Lung (tissue), 11 donors: ENCODE measurements at regions not wholly inside any gene's neighbourhood (a gene's known extent, or its start where the extent isn't known, plus 50 kb on each side); places are given as distances from the start of the nearest gene placed in this dataset.

Source experiments
- ATAC-seq: fragments of 200-7000 bp; cut with Tn5 transposase; one replicate; pipeline ENCODE4 v1.9.1; 2020; ENCODE audit warnings: moderate number of reproducible peaks; ENCODE audit not compliant: insufficient read depth, low FRiP score
- DNase-seq, 3 donors: peaks; one replicate each; pipeline ENCODE4 v3.0.0-alpha.2; 2013 to 2017
- H3K27ac ChIP-seq, 2 donors: one replicate each; pipeline ENCODE4 v1.5.1; 2013; ENCODE audit warnings: mild to moderate bottlenecking in 2 of 2, moderate library complexity in 2 of 2, control low read depth in 1 of 2, inconsistent platforms in 1 of 2, low read depth in 1 of 2, low read length in 1 of 2
- H3K27me3 ChIP-seq, 3 donors: one replicate each; pipeline ENCODE4 v1.5.1; 2013; ENCODE audit warnings: low read length in 2 of 3; ENCODE audit not compliant: control insufficient read depth in 3 of 3, insufficient read depth in 3 of 3
- H3K36me3 ChIP-seq, 4 donors: one replicate each; pipeline ENCODE4 v1.5.1; 2013; ENCODE audit warnings: low read length in 4 of 4, mild to moderate bottlenecking in 1 of 4, moderate library complexity in 1 of 4; ENCODE audit not compliant: control insufficient read depth in 4 of 4, insufficient read depth in 4 of 4
- H3K4me1 ChIP-seq, 5 donors: one replicate each; pipeline ENCODE4 v1.5.1; 2013; ENCODE audit warnings: low read length in 5 of 5, mild to moderate bottlenecking in 2 of 5, moderate library complexity in 1 of 5; ENCODE audit not compliant: control insufficient read depth in 5 of 5, insufficient read depth in 5 of 5
- H3K4me3 ChIP-seq: one replicate; pipeline ENCODE4 v1.5.1; 2013; ENCODE audit warnings: mild to moderate bottlenecking, control low read depth, moderate library complexity
- H3K9ac ChIP-seq, 2 donors: one replicate each; pipeline ENCODE4 v1.5.1; 2013; ENCODE audit warnings: low read length in 2 of 2, control low read depth in 1 of 2; ENCODE audit not compliant: insufficient read depth in 1 of 2
- H3K9me3 ChIP-seq, 4 donors: one replicate each; pipeline ENCODE4 v1.5.1; 2013; ENCODE audit warnings: low read length in 3 of 4, mild to moderate bottlenecking in 1 of 4, moderate library complexity in 1 of 4; ENCODE audit not compliant: control insufficient read depth in 4 of 4, insufficient read depth in 3 of 4
- CTCF ChIP-seq: IDR thresholded peaks from 2 replicates; pipeline ENCODE4 v1.5.1; 2012; ENCODE audit warnings: mild to moderate bottlenecking; ENCODE audit errors: control extremely low read depth, extremely low read depth
- WGBS, 2 donors: extraction: QIAGEN DNeasy Blood & Tissue Kit; methylation state at CpG; one replicate each; pipeline ENCODE4 v1.1.7; 2013; 5-methylcytosine and 5-hydroxymethylcytosine counted together
- donor health status: control.
- donor health status: control.
- donor health status: Bipolar disorder and iron deficiency.
- donor health status: healthy.
- donor health status: DM: yes; HTN: yes; CAD: no.

- peak in 1 of 3 donors; percentile 19 for DNase-seq
- WGBS, 2 donors = 74 to 80% methylated on average over 2 of the region's 2 CpGs
- H3K4me1 ChIP-seq = no peaks in the 10 kb centered on the region
Observed at GRCh38 chr13:64186503-64187250, 2771.0 kb upstream of the PCDH20 start.

GRCh38 chr13:64186071-64186470 is 2770.4 kb upstream of the PCDH20 start:
- Histone ChIP-seq H3K4me1 (no peaks in the 10 kb centered on the region), H3K9ac (no peak overlapping the region), H3K27ac (no peak overlapping the region), H3K27me3 (no peaks in the 10 kb centered on the region), H3K4me3 (no peak overlapping the region), H3K36me3 (no peaks in the 10 kb centered on the region), H3K9me3 (no peaks in the 10 kb centered on the region)
- ATAC-seq (no peak), DNase-seq (no peak)
- 79% methylated on average over 1 of the region's 1 CpG for WGBS, 2 donors
- TF ChIP-seq CTCF = no peak

More at GRCh38 chr13:64186503-64187250, 2771.0 kb upstream of the PCDH20 start:
- Histone ChIP-seq H3K36me3 (no peaks in the 10 kb centered on the region), H3K9me3 (no peaks in the 10 kb centered on the region), H3K4me3 (no peak overlapping the region), H3K27me3 (no peaks in the 10 kb centered on the region), H3K9ac (no peak overlapping the region), H3K27ac (no peak overlapping the region)
- no peak for ATAC-seq
- TF ChIP-seq CTCF = no peak

- Histone ChIP-seq H3K9me3 (no peaks in the 10 kb centered on the region), H3K4me1 (no peaks in the 10 kb centered on the region), H3K27ac (no peak overlapping the region), H3K36me3 (no peaks in the 10 kb centered on the region), H3K27me3 (no peaks in the 10 kb centered on the region), H3K9ac (no peak overlapping the region), H3K4me3 (no peak overlapping the region)
- ATAC-seq (no peak), DNase-seq (no peak)
- no peak for TF ChIP-seq CTCF
- WGBS, 2 donors = 86% methylated on average over 2 of the region's 2 CpGs
Observed at GRCh38 chr13:64180756-64181155, 2765.1 kb upstream of the PCDH20 start.

GRCh38 chr13:64165826-64166225 is 2750.2 kb upstream of the PCDH20 start:
- no peaks in the 10 kb centered on the region for H3K27me3 ChIP-seq
- no peaks in the 10 kb centered on the region for H3K4me1 ChIP-seq
- ATAC-seq (no peak), DNase-seq (no peak)
- no peak overlapping the region for H3K27ac ChIP-seq
- H3K9ac ChIP-seq = no peak overlapping the region
- H3K36me3 ChIP-seq = no peaks in the 10 kb centered on the region
- no peak overlapping the region for H3K4me3 ChIP-seq
- TF ChIP-seq CTCF = no peak
- 44 to 69% methylated on average over 1 of the region's 1 CpG for WGBS, 2 donors
- peaks cover 0 to 3% (median 0%) of the 10 kb centered on the region in 4 donors for H3K9me3 ChIP-seq
